CD14-positive monocyte (primary cell): ENCODE measurements at regions not wholly inside any gene's neighbourhood (a gene's known extent, or its start where the extent isn't known, plus 50 kb on each side); places are given as distances from the start of the nearest gene placed in this dataset.

Experiments used
- DNase-seq, 3 donors: peaks; one replicate each; pipeline ENCODE4 v3.0.0-alpha.2; 2011 to 2022
- H2AFZ ChIP-seq: 2 replicates; pipeline ENCODE4 v1.6.0; 2012; ENCODE audit warnings: mild to moderate bottlenecking, low read depth, low read length, inconsistent platforms; ENCODE audit not compliant: insufficient read depth, poor library complexity, severe bottlenecking
- H3K27ac ChIP-seq, 2 donors: 1 replicate in 1 of 2; 2 replicates in 1 of 2; pipeline ENCODE4 v1.5.1; 2012 to 2013; ENCODE audit warnings: low read length in 2 of 2, control low read depth in 1 of 2, inconsistent platforms in 1 of 2, low read depth in 1 of 2, mild to moderate bottlenecking in 1 of 2
- H3K27me3 ChIP-seq, 2 donors: one replicate each; pipeline versions ENCODE4 v1.6.0 to v1.6.1; 2011 to 2013; ENCODE audit warnings: low read length in 2 of 2; ENCODE audit not compliant: control insufficient read depth in 2 of 2, insufficient read depth in 2 of 2
- H3K36me3 ChIP-seq, 2 donors: replicated peaks in 1 of 2; 1 replicate in 1 of 2; 2 replicates in 1 of 2; pipeline versions ENCODE4 v1.5.1 to v1.6.1; 2012 to 2013; ENCODE audit warnings: low read length in 2 of 2, control low read depth in 1 of 2, inconsistent platforms in 1 of 2, mild to moderate bottlenecking in 1 of 2; ENCODE audit not compliant: insufficient read depth in 2 of 2, control insufficient read depth in 1 of 2
- H3K4me1 ChIP-seq, 2 donors: 1 replicate in 1 of 2; 2 replicates in 1 of 2; pipeline versions ENCODE4 v1.5.1 to v1.6.1; 2012 to 2013; ENCODE audit warnings: low read length in 2 of 2, control low read depth in 1 of 2, inconsistent platforms in 1 of 2, mild to moderate bottlenecking in 1 of 2, moderate library complexity in 1 of 2; ENCODE audit not compliant: insufficient read depth in 2 of 2, control insufficient read depth in 1 of 2
- H3K4me2 ChIP-seq: replicated peaks from 2 replicates; pipeline ENCODE3; 2012; ENCODE audit warnings: low read length, moderate library complexity, mild to moderate bottlenecking; ENCODE audit not compliant: poor library complexity, severe bottlenecking; ENCODE audit errors: extremely low read depth
- H3K4me3 ChIP-seq, 3 experiments: fragments of 200-600 bp in 1 of 3; sonication (generic) in 1 of 3; replicated peaks in 1 of 3; 1 replicate in 2 of 3; 2 replicates in 1 of 3; pipeline ENCODE4 v1.5.1; 2011 to 2013; ENCODE audit warnings: low read length in 3 of 3, mild to moderate bottlenecking in 3 of 3, control low read depth in 2 of 3, low read depth in 2 of 3, inconsistent platforms in 1 of 3, moderate library complexity in 1 of 3
- H3K79me2 ChIP-seq: 2 replicates; pipeline ENCODE4 v1.6.0; 2012; ENCODE audit warnings: mild to moderate bottlenecking, control low read depth, inconsistent platforms, low read length, moderate library complexity; ENCODE audit not compliant: insufficient read depth
- H3K9ac ChIP-seq: 2 replicates; pipeline ENCODE4 v1.6.0; 2017; ENCODE audit warnings: low read length, mild to moderate bottlenecking; ENCODE audit not compliant: insufficient read depth, poor library complexity, severe bottlenecking
- H3K9me3 ChIP-seq, 2 donors: replicated peaks in 1 of 2; 1 replicate in 1 of 2; 2 replicates in 1 of 2; pipeline versions ENCODE4 v1.5.1 to v1.6.1; 2012 to 2013; ENCODE audit warnings: low read length in 2 of 2, control low read depth in 1 of 2; ENCODE audit not compliant: control insufficient read depth in 1 of 2, insufficient read depth in 1 of 2
- H4K20me1 ChIP-seq: 2 replicates; pipeline ENCODE4 v1.6.0; 2012; ENCODE audit warnings: mild to moderate bottlenecking, low read length, control low read depth, moderate library complexity; ENCODE audit not compliant: insufficient read depth
- H3K27ac Mint-ChIP-seq, 7 donors: one replicate each; pipeline ENCODE4 v1.8.0; 2020; ENCODE audit warnings: mild to moderate bottlenecking in 7 of 7, mixed read lengths in 7 of 7, moderate library complexity in 6 of 7, inconsistent platforms in 2 of 7
- H3K27me3 Mint-ChIP-seq, 3 donors: one replicate each; pipeline ENCODE4 v1.8.0; 2021 to 2022; ENCODE audit warnings: low read depth in 3 of 3, mild to moderate bottlenecking in 3 of 3, mixed read lengths in 3 of 3, moderate library complexity in 3 of 3, inconsistent platforms in 1 of 3
- H3K36me3 Mint-ChIP-seq, 2 donors: one replicate each; pipeline ENCODE4 v1.8.0; 2020; ENCODE audit warnings: mixed read lengths in 2 of 2, inconsistent platforms in 1 of 2, mild to moderate bottlenecking in 1 of 2
- H3K4me1 Mint-ChIP-seq: one replicate; pipeline ENCODE4 v1.8.0; 2020; ENCODE audit warnings: mild to moderate bottlenecking, mixed read lengths
- H3K4me3 Mint-ChIP-seq, 2 donors: one replicate each; pipeline ENCODE4 v1.8.0; 2020; ENCODE audit warnings: mild to moderate bottlenecking in 2 of 2, mixed read lengths in 2 of 2, moderate library complexity in 1 of 2
- H3K9me3 Mint-ChIP-seq, 7 donors: one replicate each; pipeline ENCODE4 v1.8.0; 2020 to 2022; ENCODE audit warnings: mixed read lengths in 7 of 7, mild to moderate bottlenecking in 6 of 7, moderate library complexity in 6 of 7, inconsistent platforms in 2 of 7
- CTCF ChIP-seq: fragments of 200-600 bp; IDR thresholded peaks from one replicate; pipeline ENCODE4 v1.8.0; 2022; ENCODE audit warnings: antibody characterized with exemption, mild to moderate bottlenecking
- WGBS: methylation state at CpG from one replicate; pipeline ENCODE4 v1.1.5; 2013; ENCODE audit warnings: missing lambda C conversion rate; ENCODE audit not compliant: insufficient coverage; 5-methylcytosine and 5-hydroxymethylcytosine counted together
- intact Hi-C, 2 donors: fragments of 100-400 bp; cut with micrococcal nuclease; formaldehyde crosslinking; loops; one replicate each; pipeline versions ENCODE4 v1.15.0 to v1.15.1; 2023

- peaks cover 0 to 2% (median 0%) of the 10 kb centered on the region in 7 donors for H3K9me3 Mint-ChIP-seq
- no peaks in the 10 kb centered on the region for H3K9me3 ChIP-seq
- H4K20me1 ChIP-seq = no peaks in the 10 kb centered on the region
- no peak overlapping the region for H3K4me2 ChIP-seq
- H3K27me3 ChIP-seq = no peaks in the 10 kb centered on the region
- no peaks in the 10 kb centered on the region for H3K4me1 ChIP-seq
- 97% methylated on average over 4 of the region's 7 CpGs for WGBS
- TF ChIP-seq CTCF = no peak
- no peak overlapping the region for H3K27ac ChIP-seq
- H3K36me3 Mint-ChIP-seq = no peaks in the 10 kb centered on the region
- H3K79me2 ChIP-seq = no peaks in the 10 kb centered on the region
- no peak overlapping the region for H3K27ac Mint-ChIP-seq
- H2AFZ ChIP-seq = no peak overlapping the region
- no peak overlapping the region for H3K9ac ChIP-seq
- intact Hi-C loops = loop anchor here in 1 of 2 donors (5.0 kb wide), 1 partner anchor 186 kb away; no protein-coding TSS in a partner anchor
- H3K4me3 Mint-ChIP-seq = no peak overlapping the region
- H3K27me3 Mint-ChIP-seq = peaks cover 0 to 6% (median 5%) of the 10 kb centered on the region in 3 donors
- DNase-seq = no peak
- H3K36me3 ChIP-seq = no peaks in the 10 kb centered on the region
- H3K4me1 Mint-ChIP-seq = no peaks in the 10 kb centered on the region
- no peak overlapping the region for H3K4me3 ChIP-seq
Measured at GRCh38 chr7:31445686-31446355, 68.1 kb upstream of the ITPRID1 start.

GRCh38 chr7:31448649-31449048, 65.2 kb upstream of the ITPRID1 start:
- no peak overlapping the region for H3K27ac Mint-ChIP-seq
- H3K9ac ChIP-seq = no peak overlapping the region
- no peaks in the 10 kb centered on the region for H4K20me1 ChIP-seq
- no peak for DNase-seq
- no peaks in the 10 kb centered on the region for H3K9me3 ChIP-seq
- no peaks in the 10 kb centered on the region for H3K36me3 ChIP-seq
- no peak overlapping the region for H3K4me3 ChIP-seq
- H3K9me3 Mint-ChIP-seq = peaks cover 0 to 2% (median 0%) of the 10 kb centered on the region in 7 donors
- no peak for TF ChIP-seq CTCF
- no peak overlapping the region for H3K4me3 Mint-ChIP-seq
- H3K79me2 ChIP-seq = no peaks in the 10 kb centered on the region
- H3K4me2 ChIP-seq = no peak overlapping the region
- intact Hi-C loops = loop anchor here in 1 of 2 donors (5.0 kb wide), 1 partner anchor 184 kb away; no protein-coding TSS in a partner anchor
- H2AFZ ChIP-seq = no peak overlapping the region
- H3K36me3 Mint-ChIP-seq = no peaks in the 10 kb centered on the region
- no peak overlapping the region for H3K27ac ChIP-seq
- WGBS = no CpG with 5 or more reads among the region's 1 CpG
- H3K27me3 Mint-ChIP-seq = peaks cover 0 to 6% (median 6%) of the 10 kb centered on the region in 3 donors
- no peaks in the 10 kb centered on the region for H3K4me1 Mint-ChIP-seq
- H3K27me3 ChIP-seq = no peaks in the 10 kb centered on the region
- H3K4me1 ChIP-seq = no peaks in the 10 kb centered on the region
